HG03135 (cell line): ENCODE measurements at regions not wholly inside any gene's neighbourhood (a gene's known extent, or its start where the extent isn't known, plus 50 kb on each side); places are given as distances from the start of the nearest gene placed in this dataset.
"Not testable (repeated sequence)": the region's sequence is repeated elsewhere in the genome, so short reads cannot be mapped to it uniquely, and the experiment has no call there.

Experiments used
- ATAC-seq: cut with Tn5 transposase; IDR thresholded peaks from one replicate; pipeline ENCODE4 v1.9.1; 2021; ENCODE audit warnings: mild to moderate bottlenecking, moderate library complexity; ENCODE audit not compliant: unreplicated experiment

- no peak for ATAC-seq
Observed at GRCh38 chr3:176106380-176106779, 1090.9 kb downstream of the TBL1XR1 start.

DNA sequence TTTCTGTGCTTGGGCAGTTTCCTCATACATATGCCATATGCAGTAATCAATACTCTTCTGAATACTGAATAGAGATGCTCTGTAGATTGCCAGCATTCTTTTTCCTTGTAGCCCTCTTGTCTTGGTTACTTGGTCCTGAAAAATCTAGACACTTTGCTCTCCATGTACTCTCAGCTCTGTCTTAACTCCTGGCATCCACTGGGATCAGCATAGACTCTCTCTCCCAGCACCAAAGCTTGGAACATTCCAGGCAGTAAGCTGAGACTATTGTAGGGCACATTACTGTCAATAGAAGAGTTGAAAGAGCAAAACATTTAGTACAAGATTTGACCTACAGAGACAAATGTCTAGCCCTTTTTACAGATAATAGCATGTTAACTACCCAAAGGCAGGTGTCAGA, 1100.3 kb downstream of the TBL1XR1 start:
- ATAC-seq = no peak

DNA sequence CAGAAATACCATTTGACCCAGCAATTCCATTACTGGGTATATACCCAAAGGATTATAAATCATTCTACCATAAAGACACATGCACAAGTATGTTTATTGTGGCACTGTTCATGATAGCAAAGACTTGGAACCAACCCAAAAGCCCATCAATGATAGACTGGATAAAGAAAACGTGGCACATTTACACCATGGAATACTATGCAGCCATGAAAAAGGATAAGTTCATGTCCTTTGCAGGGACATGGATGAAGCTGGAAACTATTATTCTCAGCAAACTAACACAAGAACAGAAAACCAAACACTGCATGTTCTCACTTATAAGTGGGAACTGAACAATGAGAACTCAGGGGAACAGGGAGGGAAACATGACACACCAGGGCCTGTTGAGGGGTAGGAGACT, 1103.4 kb downstream of the TBL1XR1 start:
- not testable (repeated sequence) for ATAC-seq

DNA sequence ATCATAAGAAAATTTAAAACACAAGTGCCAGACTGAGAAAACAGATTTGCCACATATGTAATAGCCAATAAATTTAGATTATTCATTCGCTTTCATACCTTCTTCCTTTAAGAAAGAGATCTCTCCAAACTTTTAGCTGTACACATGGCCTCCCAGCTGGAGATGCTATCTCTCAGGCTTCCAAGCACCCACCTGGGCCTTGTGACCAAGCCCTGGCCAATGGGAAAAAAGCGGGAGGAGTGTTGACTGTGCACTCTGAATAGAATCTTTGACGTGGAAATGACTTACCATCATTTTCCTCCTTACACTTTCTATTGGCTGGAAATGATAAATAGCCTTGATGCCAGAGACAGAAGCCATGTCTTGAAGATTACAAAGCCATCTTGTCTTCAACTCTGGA, 1106.6 kb downstream of the TBL1XR1 start:
- no peak for ATAC-seq

GRCh38 chr3:176088962-176089383, 1108.3 kb downstream of the TBL1XR1 start:
- ATAC-seq = no peak

DNA sequence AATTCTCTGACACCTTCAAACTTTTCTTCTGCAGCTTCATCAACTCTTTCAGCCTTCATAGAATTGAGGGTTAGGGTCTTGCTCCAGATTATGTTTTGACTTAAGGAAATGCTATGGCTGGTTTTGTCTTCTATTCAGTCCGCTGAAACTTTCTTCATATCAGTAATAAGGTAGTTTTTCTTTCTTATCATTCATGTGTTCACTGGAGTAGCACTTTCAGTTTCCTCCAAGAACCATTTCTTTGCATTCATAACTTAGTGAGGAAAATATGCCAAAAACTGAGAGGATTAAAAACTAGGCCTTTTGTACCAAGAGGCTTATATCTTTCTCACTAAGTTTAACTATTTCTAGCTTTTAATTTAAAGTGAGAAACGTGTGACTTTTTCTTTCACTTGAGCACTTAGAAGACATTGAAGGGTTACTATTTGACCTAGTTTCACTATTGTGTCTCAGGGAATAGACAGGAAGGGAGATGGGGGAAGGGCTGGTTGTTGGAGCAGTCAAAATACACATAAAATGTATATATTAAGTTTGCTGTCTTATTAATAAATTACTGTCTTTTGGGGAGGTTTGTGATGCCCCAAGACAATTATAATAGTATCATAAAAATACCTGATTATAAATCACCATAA, 1110.1 kb downstream of the TBL1XR1 start:
- no peak for ATAC-seq

DNA sequence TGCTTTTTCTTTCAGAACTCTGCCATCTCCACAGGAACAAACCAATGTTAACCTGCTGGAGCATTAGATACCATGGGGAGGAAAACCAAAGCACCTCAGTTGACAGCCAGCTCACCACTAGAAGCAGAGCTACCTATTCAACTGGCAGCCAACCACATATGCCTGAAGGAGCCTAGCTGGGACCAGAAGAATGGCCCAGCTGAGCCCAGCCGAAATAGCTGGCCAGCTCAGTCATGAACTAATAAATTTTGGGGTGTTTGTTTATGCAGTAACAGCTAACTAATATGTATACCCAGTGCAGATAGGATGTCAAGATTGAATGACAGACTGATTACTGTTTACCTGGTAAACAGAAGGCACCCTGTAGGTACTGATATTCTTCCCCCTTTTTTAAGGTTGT, 1117.5 kb downstream of the TBL1XR1 start:
- ATAC-seq = no peak

DNA sequence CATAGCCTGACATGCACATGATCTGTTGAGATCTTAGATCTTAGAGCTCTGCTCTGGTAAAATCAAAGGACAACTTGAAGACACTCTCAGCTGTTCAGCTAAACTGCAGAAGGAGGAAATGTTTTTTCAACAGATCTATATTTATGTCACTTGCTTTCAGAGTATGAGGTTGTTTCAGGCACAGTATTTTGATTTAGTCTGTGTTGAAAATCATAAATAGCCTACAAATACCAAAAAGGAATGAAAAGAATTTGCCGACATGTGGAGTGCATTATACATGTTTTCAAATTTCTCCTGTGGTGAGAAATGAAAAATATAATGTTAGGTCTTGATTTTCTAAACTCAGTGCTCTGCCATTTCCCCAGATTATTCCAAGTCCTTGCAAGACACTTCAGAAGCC, 1118.4 kb downstream of the TBL1XR1 start:
- ATAC-seq = no peak

DNA sequence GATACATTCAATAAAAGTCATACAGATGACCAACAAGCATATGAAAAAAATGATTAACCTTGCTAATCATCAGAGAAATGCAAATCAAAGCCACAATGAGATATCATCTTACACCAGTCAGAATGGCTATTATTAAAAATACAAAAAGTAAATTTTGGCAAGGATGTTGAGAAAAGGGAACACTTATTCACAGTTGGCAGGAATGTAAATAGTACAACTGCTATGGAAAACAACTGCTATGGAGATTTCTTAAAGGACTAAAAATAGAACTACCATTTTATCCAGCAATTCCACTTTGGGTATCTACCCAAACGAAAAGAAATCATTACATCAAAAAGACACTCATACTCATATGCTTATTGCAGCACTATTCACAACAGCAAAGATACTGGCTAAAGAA, 1121.8 kb downstream of the TBL1XR1 start:
- ATAC-seq = no peak

DNA sequence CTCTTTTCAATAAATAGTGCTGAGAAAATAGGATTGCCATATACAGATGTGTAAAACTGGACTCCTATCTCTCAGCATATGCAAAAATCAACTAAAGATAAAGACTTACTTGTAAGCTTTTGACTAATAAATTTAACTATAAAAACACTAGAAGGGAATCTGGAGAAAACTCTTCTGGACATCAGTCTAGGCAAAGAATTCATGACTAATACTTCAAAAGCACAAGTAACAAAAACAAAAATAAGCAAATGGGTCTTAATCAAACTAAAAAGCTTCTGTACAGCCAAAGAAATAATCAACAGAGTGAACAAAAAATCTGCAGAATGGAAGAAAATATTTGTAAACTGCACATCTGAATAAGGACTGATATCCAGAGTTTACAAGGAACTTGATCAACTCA, 1122.2 kb downstream of the TBL1XR1 start:
- ATAC-seq = no peak

GRCh38 chr3:176074096-176074495, 1123.2 kb downstream of the TBL1XR1 start:
- ATAC-seq = no peak

DNA sequence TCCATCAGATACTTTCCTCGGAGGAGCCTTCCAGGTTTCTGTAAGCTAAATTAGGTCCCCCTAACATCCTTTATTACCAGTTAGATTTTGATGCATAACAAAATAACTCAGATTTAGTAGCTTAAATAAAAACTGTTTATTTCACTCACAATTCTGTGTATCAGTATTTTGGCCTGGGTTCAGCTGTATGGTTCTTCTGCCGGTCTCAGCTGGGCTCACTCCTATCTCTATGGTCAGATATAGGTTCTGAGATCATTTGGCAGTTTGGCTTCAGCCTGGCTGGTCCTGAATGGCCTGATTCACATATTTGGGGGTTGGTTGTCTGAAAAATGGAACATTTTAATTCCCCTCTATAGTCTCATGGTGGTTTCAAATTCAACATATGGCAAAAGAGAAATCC, 1125.3 kb downstream of the TBL1XR1 start:
- no peak for ATAC-seq

DNA sequence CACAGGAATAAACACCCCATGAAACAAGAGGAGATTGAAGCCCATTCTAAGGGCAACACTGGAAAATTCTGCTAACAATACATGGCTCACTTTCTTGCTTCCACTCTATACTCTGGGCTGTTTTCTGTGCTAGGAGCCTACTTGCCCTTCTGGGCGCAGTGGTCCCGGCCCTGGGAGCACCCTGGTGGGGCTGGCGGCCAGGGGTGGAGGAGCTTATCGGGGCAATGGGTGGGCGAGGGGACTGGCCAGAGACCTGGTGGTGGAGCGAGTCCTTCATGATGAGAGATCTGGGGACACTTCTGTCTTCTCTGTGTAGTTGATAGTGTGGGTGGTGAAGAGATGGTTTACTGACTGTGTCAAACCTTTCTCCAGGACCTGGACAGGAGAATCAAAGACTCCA, 1128.5 kb downstream of the TBL1XR1 start:
- no peak for ATAC-seq

DNA sequence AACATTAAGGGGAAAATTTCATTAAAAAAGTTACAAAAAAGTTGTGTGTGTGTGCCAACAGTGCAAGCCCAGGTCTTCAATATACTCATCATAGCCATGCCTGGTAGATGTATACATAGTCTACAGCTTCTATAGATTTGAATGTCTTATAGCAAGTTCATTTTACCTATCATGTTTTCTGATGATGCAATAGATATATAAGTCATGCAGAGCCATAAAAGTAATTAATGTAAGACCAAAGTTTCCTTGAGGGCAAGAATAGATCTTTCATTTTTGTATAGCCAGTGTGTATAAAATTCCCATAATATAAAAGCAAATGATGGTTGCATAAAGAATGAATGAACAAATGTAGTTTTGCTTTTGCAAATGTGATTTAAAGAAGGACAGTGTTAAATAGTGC, 1138.4 kb downstream of the TBL1XR1 start:
- ATAC-seq = no peak

- ATAC-seq = no peak
Observed at GRCh38 chr3:176055836-176056235, 1141.4 kb downstream of the TBL1XR1 start.

DNA sequence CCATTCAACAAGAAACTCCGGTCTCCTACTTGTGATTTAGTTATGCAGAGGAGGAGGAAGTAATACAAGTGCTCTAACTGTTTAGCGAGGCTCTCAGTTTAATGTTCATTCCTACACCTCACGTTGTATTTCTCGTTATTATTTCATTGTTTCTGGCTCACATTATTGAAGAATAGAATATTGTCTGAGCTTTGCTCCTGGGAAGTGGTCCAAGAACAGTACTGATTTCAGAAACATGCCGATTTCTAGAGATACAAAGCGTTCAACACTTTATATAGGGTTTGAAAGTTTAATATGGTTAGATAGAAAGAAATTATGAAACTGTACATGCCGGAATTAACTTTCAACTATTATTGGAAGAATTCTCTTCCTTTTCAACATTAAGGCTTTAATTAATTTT, 1145.5 kb downstream of the TBL1XR1 start:
- ATAC-seq = no peak

- no peak for ATAC-seq
Observed at GRCh38 chr3:176046703-176047102, 1150.6 kb downstream of the TBL1XR1 start.

DNA sequence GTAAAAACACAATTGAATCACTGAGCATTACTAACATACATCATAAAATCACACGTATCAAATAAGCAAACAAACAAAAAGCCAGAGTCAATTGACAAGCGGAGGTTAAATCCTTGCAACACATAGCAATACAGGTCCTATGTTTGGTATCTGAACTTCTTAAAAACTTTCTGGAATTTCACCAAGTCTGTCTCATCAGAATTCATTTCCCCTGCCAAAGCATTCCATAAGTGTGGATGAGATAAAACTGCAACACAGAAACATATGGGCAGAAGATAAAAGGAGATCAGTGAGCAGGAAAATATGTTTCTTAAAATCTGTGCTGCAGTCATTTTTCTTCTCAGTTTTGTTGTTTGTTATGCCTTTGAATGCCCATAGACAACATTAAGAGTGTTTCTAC, 1155.5 kb downstream of the TBL1XR1 start:
- ATAC-seq = no peak

DNA sequence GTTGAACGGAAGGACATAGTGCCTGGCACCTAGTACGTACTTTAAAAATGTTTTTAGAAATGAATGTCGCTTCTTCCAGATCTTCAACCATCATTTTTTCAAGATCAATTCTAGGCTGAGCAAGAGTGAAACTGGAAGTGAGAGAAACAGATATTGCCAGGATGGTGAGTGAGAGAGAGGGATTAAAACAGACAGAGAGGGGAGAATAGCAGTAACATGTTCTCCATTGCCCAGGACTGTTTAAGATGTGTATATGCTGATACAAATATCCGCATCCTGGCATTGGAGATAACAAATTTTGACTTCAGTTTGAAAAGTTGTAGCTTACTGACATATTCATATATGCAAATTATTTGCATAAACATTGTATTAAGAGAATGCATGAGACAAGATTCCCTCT, 1156.1 kb downstream of the TBL1XR1 start:
- ATAC-seq = no peak

DNA sequence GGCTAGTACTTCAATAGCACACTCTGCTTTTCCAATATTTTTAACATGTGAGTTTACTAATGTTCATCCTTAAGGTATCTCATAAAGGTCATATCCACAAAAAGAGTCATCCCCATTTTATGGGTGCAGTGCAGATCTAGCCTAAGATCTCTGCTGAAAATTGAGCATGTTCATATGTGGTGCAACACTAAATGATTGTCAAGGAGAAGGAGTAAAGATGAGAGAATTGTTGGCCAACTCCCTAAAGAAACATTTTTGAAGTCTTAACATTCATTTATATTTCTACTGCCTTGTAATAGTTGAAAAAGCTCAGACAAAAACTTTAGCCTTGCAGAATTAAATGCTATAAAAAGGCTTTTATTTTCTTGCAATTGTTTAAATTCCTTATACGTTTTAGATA, 1159.6 kb downstream of the TBL1XR1 start:
- ATAC-seq = no peak

DNA sequence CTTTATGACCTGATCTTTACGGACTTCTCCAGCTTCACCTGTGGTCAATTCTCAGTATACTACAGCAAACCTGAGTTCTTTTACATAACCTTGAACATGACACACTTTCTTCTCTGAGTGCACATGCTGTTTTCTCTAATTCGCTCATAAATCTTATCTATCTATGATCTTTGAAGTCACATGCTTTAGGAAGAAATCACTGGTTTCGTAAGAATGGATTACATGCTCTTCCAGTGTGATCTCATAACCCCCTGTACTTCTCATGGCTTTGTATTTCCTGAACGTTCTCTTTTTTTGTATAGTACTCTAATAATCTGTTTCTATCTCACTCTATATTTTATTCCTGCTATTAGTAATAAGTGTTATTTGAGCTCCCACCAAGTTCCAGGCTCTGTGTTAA, 1165.2 kb downstream of the TBL1XR1 start:
- ATAC-seq = no peak

DNA sequence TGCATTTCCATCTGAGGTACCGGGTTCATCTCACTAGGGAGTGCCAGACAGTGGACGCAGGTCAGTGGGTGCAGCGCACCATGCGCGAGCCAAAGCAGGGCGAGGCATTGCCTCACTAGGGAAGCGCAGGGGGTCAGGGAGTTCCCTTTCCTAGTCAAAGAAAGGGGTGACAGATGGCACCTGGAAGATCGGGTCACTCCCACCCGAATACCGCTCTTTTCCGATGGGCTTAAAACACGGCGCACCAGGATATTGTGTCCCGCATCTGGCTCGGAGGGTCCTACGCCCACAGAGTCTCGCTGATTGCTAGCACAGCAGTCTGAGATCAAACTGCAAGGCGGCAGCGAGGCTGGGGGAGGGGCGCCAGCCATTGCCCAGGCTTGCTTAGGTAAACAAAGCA, 1157.1 kb downstream of the NAALADL2 start:
- ATAC-seq = not testable (repeated sequence)

DNA sequence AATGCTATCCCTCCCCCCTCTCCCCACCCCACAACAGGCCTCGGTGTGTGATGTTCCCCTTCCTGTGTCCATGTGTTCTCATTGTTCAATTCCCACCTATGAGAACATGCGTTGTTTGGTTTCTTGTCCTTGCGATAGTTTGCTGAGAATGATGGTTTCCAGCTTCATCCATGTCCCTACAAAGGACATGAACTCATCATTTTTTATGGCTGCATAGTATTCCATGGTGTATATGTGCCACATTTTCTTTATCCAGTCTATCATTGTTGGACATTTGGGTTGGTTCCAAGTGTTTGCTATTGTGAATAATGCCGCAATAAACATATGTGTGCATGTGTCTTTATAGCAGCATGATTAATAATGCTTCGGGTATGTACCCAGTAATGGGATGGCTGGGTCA, 1156.1 kb downstream of the NAALADL2 start:
- not testable (repeated sequence) for ATAC-seq
